ENCODE measurements at regions not wholly inside any gene's neighbourhood (a gene's known extent, or its start where the extent isn't known, plus 50 kb on each side); places are given as distances from the start of the nearest gene placed in this dataset.
A peak's percentile ranks its signal among the peaks of the same experiment; 100 is the strongest.

- ATAC-seq: no peak
- TF ChIP-seq ZC3H10 (CRISPR knock-in tag; IDR thresholded peaks at IDR 0.05) (no peak), OSR1 (CRISPR knock-in tag; IDR thresholded peaks at IDR 0.05) (no peak), ARNTL (CRISPR knock-in tag; IDR thresholded peaks at IDR 0.05; ENCODE audit: borderline replicate concordance, low read depth) (no peak)
- TF ChIP-seq, protein P1, sequence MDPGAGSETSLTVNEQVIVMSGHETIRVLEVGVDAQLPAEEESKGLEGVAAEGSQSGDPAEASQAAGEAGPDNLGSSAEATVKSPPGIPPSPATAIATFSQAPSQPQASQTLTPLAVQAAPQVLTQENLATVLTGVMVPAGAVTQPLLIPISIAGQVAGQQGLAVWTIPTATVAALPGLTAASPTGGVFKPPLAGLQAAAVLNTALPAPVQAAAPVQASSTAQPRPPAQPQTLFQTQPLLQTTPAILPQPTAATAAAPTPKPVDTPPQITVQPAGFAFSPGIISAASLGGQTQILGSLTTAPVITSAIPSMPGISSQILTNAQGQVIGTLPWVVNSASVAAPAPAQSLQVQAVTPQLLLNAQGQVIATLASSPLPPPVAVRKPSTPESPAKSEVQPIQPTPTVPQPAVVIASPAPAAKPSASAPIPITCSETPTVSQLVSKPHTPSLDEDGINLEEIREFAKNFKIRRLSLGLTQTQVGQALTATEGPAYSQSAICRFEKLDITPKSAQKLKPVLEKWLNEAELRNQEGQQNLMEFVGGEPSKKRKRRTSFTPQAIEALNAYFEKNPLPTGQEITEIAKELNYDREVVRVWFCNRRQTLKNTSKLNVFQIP (CRISPR knock-in tag; IDR thresholded peaks at IDR 0.05; ENCODE audit: borderline replicate concordance, low read depth): no peak
Observed at GRCh38 chr15:39227001-39227400, 353.9 kb upstream of the THBS1 start.

GRCh38 chr15:39228889-39229288 is 352.0 kb upstream of the THBS1 start:
- ATAC-seq: no peak

DNA sequence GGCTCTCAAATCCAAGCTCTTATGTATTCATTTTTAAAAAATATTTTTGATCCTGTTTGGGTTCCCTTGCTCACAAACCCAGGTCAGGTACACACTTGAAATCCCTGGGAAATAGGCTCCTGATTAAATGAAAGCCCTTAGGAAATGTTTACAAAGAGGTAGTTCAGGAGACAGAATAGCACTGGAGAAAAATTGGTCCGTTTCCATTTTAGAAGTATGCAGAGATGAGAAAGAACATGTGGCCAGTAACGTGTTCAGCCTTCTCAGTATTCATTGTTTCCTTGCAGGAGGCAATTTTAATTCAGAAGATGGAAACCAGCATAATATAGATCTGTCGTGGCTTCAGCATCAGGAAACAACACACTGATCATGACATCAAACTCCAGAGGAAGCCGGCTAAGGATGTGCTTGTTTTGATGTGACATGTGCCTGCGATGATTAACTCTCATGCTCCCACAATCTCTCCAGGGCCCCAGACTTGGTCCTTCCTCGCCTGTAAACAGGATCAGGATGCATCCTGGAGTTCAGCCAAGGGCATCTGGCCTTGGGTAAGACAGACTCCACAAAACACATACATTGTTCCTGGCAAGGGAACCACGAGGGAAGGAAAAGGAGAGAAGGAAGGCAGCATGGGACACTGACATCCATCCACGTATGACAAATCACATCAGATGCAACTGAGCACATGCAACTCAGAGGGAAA is 350.5 kb upstream of the THBS1 start:
- TF ChIP-seq SNAI2 (CRISPR knock-in tag; IDR thresholded peaks at IDR 0.05): 0 out of 2 replicates have a peak, but pooled peaks have one; percentile 35
- peak; percentile 22; the same call in 1 of the 2 replicates for TF ChIP-seq TCF4 (CRISPR knock-in tag; IDR thresholded peaks at IDR 0.05; ENCODE audit: borderline replicate concordance)
- TF ChIP-seq OSR1 (CRISPR knock-in tag; IDR thresholded peaks at IDR 0.05): no peak
- ATAC-seq: peak; percentile 62

More at GRCh38 chr15:39228889-39229288, 352.0 kb upstream of the THBS1 start:
- TF ChIP-seq TCF4 (CRISPR knock-in tag; IDR thresholded peaks at IDR 0.05; ENCODE audit: borderline replicate concordance): no peak
- no peak for TF ChIP-seq ZFP30 (CRISPR knock-in tag; IDR thresholded peaks at IDR 0.05)
- no peak for TF ChIP-seq ZC3H10 (CRISPR knock-in tag; IDR thresholded peaks at IDR 0.05)
- no peak for TF ChIP-seq TSHZ2 (CRISPR knock-in tag; IDR thresholded peaks at IDR 0.05)

DNA sequence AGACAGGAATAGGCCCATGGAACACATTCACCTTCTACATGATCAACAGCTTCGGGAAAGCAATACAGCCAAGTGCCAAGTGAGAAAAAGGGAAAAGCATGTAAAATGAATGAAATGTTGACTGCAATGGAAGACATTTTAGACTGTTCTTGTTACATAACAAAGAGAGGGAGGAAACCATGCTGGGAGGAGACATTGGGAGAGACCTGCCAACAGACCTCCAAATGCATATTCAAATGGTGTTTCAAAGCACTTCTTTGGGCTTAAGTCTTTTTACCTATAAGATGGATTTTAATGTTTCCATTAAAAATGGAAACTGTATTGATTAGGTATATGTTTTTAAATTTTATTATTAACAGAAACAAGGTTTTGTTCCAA is 350.0 kb upstream of the THBS1 start:
- ATAC-seq: no peak
- TF ChIP-seq BACH2 (CRISPR knock-in tag; IDR thresholded peaks at IDR 0.05; ENCODE audit: borderline replicate concordance) (no peak), PPARA (CRISPR knock-in tag; IDR thresholded peaks at IDR 0.05; ENCODE audit: borderline replicate concordance) (no peak), CREB5 (CRISPR knock-in tag; IDR thresholded peaks at IDR 0.05; ENCODE audit: low read depth) (no peak), CSDC2 (CRISPR knock-in tag; IDR thresholded peaks at IDR 0.05) (no peak), ISL1 (CRISPR knock-in tag; IDR thresholded peaks at IDR 0.05) (no peak), OSR1 (CRISPR knock-in tag; IDR thresholded peaks at IDR 0.05) (no peak), ZFP3 (CRISPR knock-in tag; IDR thresholded peaks at IDR 0.05) (no peak), TCF4 (CRISPR knock-in tag; IDR thresholded peaks at IDR 0.05; ENCODE audit: borderline replicate concordance) (no peak), CSRNP3 (CRISPR knock-in tag; IDR thresholded peaks at IDR 0.05) (no peak), ESRRG (CRISPR knock-in tag; IDR thresholded peaks at IDR 0.05) (no peak), ZFP30 (CRISPR knock-in tag; IDR thresholded peaks at IDR 0.05) (no peak), RARB (CRISPR knock-in tag; IDR thresholded peaks at IDR 0.05) (no peak), TSHZ2 (CRISPR knock-in tag; IDR thresholded peaks at IDR 0.05) (no peak), ARNTL (CRISPR knock-in tag; IDR thresholded peaks at IDR 0.05; ENCODE audit: borderline replicate concordance, low read depth) (no peak), ZNF565 (CRISPR knock-in tag; conservative IDR thresholded peaks at IDR 0.05; ENCODE audit: low read depth) (no peak)
- TF ChIP-seq, protein P1 (CRISPR knock-in tag; IDR thresholded peaks at IDR 0.05; ENCODE audit: borderline replicate concordance, low read depth): no peak
- TF ChIP-seq, protein P2, sequence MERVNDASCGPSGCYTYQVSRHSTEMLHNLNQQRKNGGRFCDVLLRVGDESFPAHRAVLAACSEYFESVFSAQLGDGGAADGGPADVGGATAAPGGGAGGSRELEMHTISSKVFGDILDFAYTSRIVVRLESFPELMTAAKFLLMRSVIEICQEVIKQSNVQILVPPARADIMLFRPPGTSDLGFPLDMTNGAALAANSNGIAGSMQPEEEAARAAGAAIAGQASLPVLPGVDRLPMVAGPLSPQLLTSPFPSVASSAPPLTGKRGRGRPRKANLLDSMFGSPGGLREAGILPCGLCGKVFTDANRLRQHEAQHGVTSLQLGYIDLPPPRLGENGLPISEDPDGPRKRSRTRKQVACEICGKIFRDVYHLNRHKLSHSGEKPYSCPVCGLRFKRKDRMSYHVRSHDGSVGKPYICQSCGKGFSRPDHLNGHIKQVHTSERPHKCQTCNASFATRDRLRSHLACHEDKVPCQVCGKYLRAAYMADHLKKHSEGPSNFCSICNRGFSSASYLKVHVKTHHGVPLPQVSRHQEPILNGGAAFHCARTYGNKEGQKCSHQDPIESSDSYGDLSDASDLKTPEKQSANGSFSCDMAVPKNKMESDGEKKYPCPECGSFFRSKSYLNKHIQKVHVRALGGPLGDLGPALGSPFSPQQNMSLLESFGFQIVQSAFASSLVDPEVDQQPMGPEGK (CRISPR knock-in tag; IDR thresholded peaks at IDR 0.05; ENCODE audit: borderline replicate concordance): no peak
